ENCODE measurements at regions not wholly inside any gene's neighbourhood (a gene's known extent, or its start where the extent isn't known, plus 50 kb on each side); places are given as distances from the start of the nearest gene placed in this dataset.
"Not testable (repeated sequence)": the region's sequence is repeated elsewhere in the genome, so short reads cannot be mapped to it uniquely, and the experiment has no call there.

GRCh38 chrX:13476384-13476783 lies 93.0 kb upstream of the EGFL6 start:
- DNase-seq (ENCODE audit: low spot score): no peak

DNA sequence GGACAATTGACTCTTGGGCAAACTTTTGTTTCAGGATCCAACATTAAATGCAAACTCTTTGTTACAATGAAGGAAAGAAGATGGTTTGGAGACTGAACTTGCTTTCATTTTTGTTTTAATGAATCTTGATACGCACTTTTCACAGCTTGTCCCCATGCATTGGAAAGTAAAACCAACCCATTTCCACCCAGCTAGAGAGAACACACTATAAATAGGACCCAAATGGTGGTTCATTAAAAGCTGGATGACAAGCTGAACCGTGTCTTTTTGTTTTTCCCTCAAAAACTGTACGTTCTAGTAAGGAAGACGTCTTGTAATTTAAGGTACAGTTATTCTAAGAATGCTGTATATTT lies 95.3 kb upstream of the EGFL6 start:
- no peak for DNase-seq (ENCODE audit: low spot score)

GRCh38 chrX:13473442-13474163 lies 95.8 kb upstream of the EGFL6 start:
- DNase-seq (ENCODE audit: low spot score): no peak

DNA sequence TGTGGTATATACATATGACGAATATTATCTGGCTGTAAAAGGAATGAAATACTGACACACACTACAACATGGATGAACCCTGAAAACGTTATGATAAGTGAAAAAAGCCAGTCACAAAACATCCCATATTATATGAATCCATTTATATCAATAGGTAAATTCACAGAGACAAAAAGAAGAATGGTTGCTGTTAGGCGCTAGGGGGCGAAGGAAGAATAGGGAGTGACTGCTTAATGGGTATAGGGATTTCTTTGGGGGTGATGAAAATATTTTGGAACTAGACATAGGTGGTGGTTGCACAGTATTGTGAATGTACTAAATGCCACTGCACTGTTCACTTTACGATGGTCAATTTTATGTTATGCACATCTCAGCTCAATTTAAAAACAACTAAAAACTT lies 96.4 kb upstream of the EGFL6 start:
- DNase-seq (ENCODE audit: low spot score): no peak

DNA sequence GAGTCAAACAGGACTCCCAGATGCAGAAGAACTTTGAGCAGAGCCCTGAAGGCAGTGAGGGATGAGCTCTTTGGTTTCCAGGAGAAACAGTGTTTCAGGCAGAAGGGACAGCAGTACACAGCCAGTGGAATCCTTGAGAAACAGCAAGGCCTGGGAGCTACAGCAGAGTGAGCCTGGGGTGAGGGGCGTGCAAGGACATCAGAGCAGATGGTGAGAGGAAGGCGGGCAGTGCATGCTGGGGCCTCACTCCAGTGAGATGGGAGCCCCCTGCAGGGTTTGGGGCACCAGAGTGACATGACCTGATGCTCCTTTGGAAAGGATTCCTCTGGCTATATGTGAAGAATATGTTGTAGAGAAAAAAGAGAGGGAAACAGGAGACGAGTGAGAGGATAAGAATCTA lies 98.1 kb upstream of the EGFL6 start:
- no peak for DNase-seq (ENCODE audit: low spot score)

GRCh38 chrX:13470685-13470977 lies 98.8 kb upstream of the EGFL6 start:
- no peak for DNase-seq (ENCODE audit: low spot score)

DNA sequence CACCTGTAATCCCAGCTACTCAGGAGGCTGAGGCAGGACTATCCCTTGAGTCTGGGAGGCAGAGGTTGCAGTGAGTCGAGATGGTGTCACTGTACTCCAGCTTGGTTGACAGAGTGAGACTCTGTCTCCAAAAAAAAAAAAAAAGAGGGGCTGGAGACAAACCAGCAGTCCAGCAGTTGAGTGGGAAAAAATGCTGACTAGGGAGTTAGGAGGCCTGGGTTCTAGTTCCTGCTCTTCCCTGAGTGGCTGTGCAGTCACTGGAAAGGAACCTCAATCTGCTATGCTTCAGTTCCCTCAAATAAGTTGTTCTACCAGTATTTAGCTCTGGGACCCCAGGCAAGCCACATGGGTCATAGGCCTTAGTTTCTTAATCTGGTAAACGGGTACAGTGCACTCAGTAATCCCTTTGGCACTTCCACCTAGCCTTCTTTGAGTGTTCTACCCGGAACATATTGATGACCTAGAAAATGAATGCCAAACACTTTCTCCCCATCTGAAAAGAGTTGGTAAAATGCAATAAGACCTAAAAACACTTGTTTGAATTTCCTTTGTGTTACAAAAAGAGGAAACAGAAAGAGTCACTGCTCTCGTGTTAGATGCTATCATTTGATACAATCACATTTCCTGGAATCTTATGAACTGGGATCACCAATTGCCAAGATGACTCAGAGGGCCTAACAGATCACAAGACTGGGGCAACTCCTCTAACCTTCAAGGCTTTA lies 99.3 kb upstream of the EGFL6 start:
- no peak for DNase-seq (ENCODE audit: low spot score)

- DNase-seq (ENCODE audit: low spot score): no peak
These were observed 101.3 kb upstream of the EGFL6 start for GRCh38 chrX:13468096-13468495.

- DNase-seq (ENCODE audit: low spot score): no peak
These were observed 102.2 kb upstream of the EGFL6 start for GRCh38 chrX:13467243-13467642.

DNA sequence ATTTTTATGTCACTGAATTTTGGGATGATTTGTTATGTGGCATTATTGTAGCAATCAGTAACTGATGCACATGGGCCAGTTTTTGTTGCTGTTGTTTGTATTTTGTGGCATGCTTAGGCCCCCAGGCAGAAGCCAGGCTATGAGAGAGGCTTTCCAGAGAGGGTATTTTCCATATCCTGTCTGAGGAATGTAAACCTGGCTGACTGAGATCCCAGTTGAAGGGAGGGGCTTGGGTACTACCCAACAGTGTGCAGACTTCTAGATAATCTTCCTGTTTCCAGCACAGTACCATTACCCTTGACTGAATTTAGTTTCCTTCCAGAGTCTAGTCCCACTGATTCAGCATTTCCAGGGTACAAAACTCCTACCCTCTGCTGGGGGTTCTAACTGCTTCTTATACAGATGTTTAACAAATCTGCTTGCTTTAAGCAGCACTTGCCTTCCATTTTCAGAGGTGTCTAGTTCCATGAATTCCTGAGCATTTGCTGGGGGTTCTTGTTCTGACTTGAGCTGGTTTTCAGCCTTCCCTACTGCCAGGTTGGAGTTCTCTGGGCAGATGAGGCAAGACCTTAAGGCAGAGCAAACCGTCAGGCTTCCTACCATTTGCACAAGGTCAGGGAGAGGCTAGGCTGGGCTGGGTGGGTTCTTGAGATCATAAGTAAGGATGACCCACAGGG lies 104.7 kb upstream of the EGFL6 start:
- no peak for DNase-seq (ENCODE audit: low spot score)

GRCh38 chrX:13463608-13464007 lies 105.8 kb upstream of the EGFL6 start:
- DNase-seq (ENCODE audit: low spot score): no peak

- no peak for DNase-seq (ENCODE audit: low spot score)
These were observed 117.1 kb upstream of the EGFL6 start for GRCh38 chrX:13452283-13452682.

DNA sequence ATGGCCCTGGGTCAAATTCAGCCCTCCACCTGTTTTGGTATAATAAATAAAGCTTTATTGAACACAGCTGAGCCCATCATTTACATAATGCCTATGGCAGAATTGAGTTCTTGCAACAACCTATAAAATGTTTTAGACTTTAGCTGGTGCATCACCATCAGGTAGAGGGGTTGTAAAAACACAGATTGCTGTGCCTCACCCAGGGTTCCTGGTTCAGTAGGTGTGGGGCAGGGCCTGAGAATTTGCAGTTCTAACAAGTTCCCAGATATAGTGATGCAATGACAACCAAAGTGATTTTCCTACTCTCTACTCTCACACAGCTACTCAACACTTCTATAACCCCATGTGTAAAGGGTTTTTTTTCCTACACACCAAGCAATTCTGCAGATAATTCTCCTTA lies 120.0 kb upstream of the EGFL6 start:
- DNase-seq (ENCODE audit: low spot score): no peak

- no peak for DNase-seq (ENCODE audit: low spot score)
These were observed 120.5 kb upstream of the EGFL6 start for GRCh38 chrX:13448941-13449340.

DNA sequence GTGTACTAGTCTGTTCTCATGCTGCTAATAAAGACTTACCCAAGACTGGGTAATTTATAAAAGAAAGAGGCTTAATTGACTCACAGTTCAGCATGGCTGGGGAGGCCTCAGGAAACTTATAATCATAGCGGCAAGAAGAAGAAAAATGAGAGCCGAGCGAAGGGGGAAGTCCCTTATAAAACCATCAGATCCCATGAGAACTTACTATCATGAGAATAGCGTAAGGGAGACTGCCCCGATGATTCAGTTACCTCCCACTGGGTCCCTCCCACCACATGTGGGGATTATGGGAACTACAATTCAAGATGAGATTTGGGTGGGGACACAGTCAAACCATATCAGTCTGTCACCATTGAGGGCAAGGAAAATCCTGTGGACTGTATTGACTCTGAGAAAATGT lies 121.8 kb upstream of the ATXN3L start:
- DNase-seq (ENCODE audit: low spot score): not testable (repeated sequence)

GRCh38 chrX:13440176-13440575 lies 120.3 kb upstream of the ATXN3L start:
- DNase-seq (ENCODE audit: low spot score): no peak

DNA sequence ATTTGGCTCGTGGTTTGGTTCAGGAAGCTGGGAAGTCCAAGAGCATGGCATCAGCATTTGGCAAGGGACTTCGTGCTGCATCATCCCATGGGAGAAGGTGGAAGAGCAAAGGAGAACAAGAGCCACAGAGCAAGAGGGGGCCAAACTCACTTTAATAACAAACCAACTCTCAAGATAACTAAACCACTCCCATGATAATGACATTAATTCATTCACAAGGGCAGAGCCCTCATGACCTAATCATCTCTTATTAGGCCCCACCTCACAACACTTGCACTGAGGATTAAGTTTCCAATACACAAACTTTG lies 113.4 kb upstream of the ATXN3L start:
- no peak for DNase-seq (ENCODE audit: low spot score)

DNA sequence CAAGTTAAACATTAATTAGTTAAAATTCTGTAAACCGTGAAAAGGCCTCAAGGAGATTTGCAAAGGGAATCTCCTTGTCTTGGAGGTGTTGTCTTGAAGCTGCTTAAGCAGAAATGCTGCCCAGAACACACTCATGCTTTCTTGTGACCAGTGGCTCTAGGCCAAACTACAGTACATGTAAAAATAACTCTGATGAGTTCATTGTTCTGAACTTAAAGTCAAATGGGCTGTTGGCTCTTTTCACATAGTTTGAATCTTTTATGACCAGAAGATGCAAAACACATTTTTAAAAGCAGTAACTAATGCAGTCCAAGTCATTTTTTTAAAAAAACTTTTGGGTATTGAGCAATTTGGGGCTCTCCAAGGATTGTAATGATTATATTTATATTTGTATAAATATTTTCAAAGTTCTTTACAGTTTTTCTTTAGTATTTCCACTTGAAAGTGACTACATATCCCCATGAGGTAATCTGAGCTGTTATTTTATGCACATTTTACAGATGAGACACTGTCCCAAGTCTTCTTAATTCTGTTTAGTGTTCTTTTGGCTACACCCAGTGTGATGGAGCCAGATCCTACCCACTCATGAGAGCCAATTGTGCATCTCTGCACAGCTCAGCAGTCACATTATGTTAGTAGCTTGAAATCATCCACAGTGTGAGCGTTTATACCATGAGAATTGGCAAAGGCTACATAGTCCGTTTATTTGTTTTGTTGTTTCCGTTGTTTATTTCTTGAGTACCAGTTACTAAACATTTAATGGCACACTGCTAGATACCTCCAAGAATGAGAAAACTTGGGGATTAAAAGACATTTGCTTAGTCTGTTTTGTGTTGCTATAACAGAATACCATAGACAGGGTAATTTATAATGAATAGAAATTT lies 112.8 kb upstream of the ATXN3L start:
- no peak for DNase-seq (ENCODE audit: low spot score)

DNA sequence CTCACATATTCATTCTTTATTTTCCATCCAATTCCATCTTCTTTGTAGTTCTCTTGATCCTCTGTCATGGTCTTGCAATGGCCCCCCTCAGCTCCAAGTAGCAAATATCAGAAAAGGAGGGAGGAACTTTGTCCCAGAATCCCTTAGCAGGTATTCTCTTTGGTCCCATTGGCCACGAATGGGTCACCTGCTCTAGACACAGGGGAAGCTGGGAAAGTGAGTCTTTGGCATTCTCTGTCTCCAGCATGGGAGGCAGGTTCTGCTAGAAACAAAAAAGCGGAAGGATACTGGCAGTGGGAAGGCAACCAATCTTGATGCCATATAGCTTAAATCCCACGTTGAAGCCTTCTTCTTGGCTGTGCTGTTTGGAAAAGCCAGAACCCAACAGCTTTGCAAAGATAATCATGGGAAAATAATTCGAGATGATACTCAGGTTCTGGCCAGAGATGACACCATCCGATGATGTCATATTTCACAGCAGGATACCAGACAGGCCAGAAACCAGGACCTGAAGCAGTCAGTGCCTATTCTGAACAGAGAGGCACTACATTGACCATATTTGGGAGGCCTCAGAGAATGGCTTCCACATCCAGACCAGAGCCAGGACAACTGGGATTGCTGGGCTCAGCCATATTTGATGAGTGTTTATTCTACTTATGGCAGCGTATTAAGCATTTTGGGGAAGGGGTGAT lies 110.4 kb upstream of the ATXN3L start:
- DNase-seq (ENCODE audit: low spot score): no peak

GRCh38 chrX:13428053-13428786 lies 108.4 kb upstream of the ATXN3L start:
- DNase-seq (ENCODE audit: low spot score): no peak

GRCh38 chrX:13427441-13428052 lies 107.7 kb upstream of the ATXN3L start:
- no peak for DNase-seq (ENCODE audit: low spot score)
